NB4 (cell line): ENCODE measurements at regions not wholly inside any gene's neighbourhood (a gene's known extent, or its start where the extent isn't known, plus 50 kb on each side); places are given as distances from the start of the nearest gene placed in this dataset.

Experiments
- DNase-seq: peaks from one replicate; pipeline ENCODE4 v3.0.0; 2010; ENCODE audit warnings: low read depth
- H3K4me3 ChIP-seq: one replicate; pipeline ENCODE4 v1.5.1; 2011; ENCODE audit warnings: mild to moderate bottlenecking, low read depth, low read length, moderate library complexity
- CTCF ChIP-seq: IDR thresholded peaks from one replicate; pipeline ENCODE4 v1.5.1; 2012; ENCODE audit warnings: low read depth, low read length
- MAX ChIP-seq: IDR thresholded peaks from 2 replicates; pipeline ENCODE4 v1.6.1; 2011; ENCODE audit warnings: low read depth, low read length
- MYC ChIP-seq: IDR thresholded peaks from 2 replicates; pipeline ENCODE4 v1.6.1; 2011; ENCODE audit warnings: low read depth, low read length
- POLR2A ChIP-seq: IDR thresholded peaks from 2 replicates; pipeline ENCODE4 v1.6.1; 2011; ENCODE audit warnings: mild to moderate bottlenecking; ENCODE audit not compliant: insufficient read length; ENCODE audit errors: extremely low read depth

- DNase-seq = no peak
- TF ChIP-seq MAX = no peak
- TF ChIP-seq CTCF = no peak
- TF ChIP-seq MYC = no peak
- TF ChIP-seq POLR2A = no peak
- H3K4me3 ChIP-seq = no peak overlapping the region
Measured at GRCh38 chr4:155529716-155530115, 136.9 kb upstream of the GUCY1A1 start.

- TF ChIP-seq CTCF (peak; percentile 17), MYC (no peak)
- H3K4me3 ChIP-seq = no peak overlapping the region
- peak; percentile 11 for DNase-seq
Measured at GRCh38 chr4:155529272-155529671, 137.4 kb upstream of the GUCY1A1 start.

DNA sequence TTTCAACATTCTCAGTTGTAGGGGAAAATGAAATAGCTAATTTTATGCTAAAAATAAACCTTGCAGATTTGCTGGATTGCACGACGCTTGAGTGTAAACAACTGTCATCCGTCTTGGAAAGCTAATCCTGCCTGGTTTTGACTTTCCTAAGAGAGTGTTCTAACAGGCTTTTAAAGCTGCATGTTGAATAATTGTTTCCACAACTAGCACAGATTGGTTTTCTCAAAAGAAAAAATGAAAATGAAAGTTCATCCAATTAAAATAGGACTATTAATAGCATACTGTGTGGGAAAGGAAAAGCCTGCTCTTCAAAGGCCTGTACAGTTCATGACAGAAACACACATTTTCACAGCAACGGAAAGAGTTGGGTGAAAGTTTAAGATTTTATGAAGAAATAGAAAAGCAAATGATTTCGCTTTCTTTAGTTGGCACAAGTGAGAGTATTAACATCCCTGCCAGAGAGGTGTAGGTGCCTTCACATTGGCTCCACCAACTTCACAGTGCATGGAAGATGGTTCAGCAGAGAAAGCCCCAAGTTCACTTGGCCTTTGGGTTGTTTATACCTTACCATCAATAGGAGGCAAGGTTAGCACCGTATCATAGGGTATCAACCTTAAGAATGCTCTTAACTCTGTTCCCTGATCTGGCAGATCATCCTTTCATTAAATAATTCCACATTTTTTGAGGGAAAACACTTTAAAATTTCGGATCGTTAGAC is 140.0 kb upstream of the GUCY1A1 start:
- no peak overlapping the region for H3K4me3 ChIP-seq
- no peak for DNase-seq

DNA sequence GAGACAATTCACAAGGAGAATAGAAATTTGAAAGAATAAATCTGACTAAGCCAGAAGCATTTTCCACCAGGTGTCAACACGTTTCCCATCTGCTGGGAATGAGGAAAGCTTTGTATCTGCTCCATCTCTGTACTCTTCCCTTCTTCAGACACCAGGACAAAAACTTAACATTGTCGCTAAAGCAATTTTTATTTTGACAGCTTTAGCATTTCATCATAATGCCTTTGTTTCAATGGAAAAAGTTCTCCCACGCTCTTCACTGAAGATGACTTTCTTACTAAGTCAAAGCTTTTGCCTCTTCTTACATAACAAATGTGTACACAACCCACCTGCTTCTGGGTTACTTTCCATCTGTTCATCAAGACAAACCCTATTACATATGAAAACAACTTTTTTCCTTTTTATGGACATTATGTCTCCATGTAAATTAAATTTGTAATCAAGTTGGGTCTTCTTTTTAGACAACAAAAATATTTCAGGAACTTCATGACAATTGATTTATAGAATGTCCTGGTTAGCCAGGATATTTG is 141.7 kb upstream of the GUCY1A1 start:
- DNase-seq = no peak
- no peak for TF ChIP-seq POLR2A
- TF ChIP-seq CTCF = no peak
- no peak for TF ChIP-seq MAX
- no peak for TF ChIP-seq MYC
- no peak overlapping the region for H3K4me3 ChIP-seq

More for the DNA sequence above, 140.0 kb upstream of the GUCY1A1 start:
- TF ChIP-seq MYC = no peak
- TF ChIP-seq CTCF = no peak
- no peak for TF ChIP-seq POLR2A
- TF ChIP-seq MAX = no peak

- no peak for DNase-seq
- no peak overlapping the region for H3K4me3 ChIP-seq
- TF ChIP-seq CTCF (no peak), POLR2A (no peak), MAX (no peak), MYC (no peak)
Measured at GRCh38 chr4:155523358-155523757, 143.3 kb upstream of the GUCY1A1 start.
